Esophagus muscularis mucosa (tissue), 4 donors: ENCODE measurements at regions not wholly inside any gene's neighbourhood (a gene's known extent, or its start where the extent isn't known, plus 50 kb on each side); places are given as distances from the start of the nearest gene placed in this dataset.

Experiments used
- DNase-seq: peaks from one replicate; pipeline ENCODE4 v3.0.0-alpha.2; 2017; ENCODE audit errors: extremely low spot score
- H3K27ac ChIP-seq, 4 donors: fragments of 200-600 bp; sonication (generic); replicated peaks in 1 of 4; 1 replicate in 3 of 4; 2 replicates in 1 of 4; pipeline ENCODE4 v1.5.1; 2016 to 2019; ENCODE audit warnings: mild to moderate bottlenecking in 1 of 4
- H3K27me3 ChIP-seq, 4 donors: fragments of 200-600 bp; sonication (generic); one replicate each; pipeline versions ENCODE4 v1.5.1 to v1.6.0; 2016 to 2019
- H3K36me3 ChIP-seq, 4 donors: fragments of 200-600 bp; sonication (generic); one replicate each; pipeline ENCODE4 v1.5.1; 2016 to 2019
- H3K4me1 ChIP-seq, 4 donors: fragments of 200-600 bp; sonication (generic); one replicate each; pipeline ENCODE4 v1.5.1; 2016 to 2019
- H3K4me3 ChIP-seq, 4 donors: fragments of 200-600 bp; sonication (generic); 1 replicate in 2 of 4; 2 replicates in 2 of 4; pipeline ENCODE4 v1.5.1; 2016 to 2019; ENCODE audit warnings: mild to moderate bottlenecking in 4 of 4, moderate library complexity in 1 of 4
- H3K9me3 ChIP-seq, 4 donors: fragments of 200-600 bp; sonication (generic); 1 replicate in 3 of 4; 2 replicates in 1 of 4; pipeline ENCODE4 v1.5.1; 2016 to 2019
- EP300 ChIP-seq: sonication (generic); formaldehyde crosslinking; IDR thresholded peaks from one replicate; pipeline ENCODE4 v1.6.1; 2017; ENCODE audit warnings: antibody characterized with exemption
- POLR2A ChIP-seq: fragments of 450-650 bp; IDR thresholded peaks from one replicate; pipeline ENCODE4 v1.6.1; 2017; ENCODE audit warnings: antibody characterized with exemption, moderate library complexity, mild to moderate bottlenecking, low read depth
- POLR2AphosphoS5 ChIP-seq, 2 donors: sonication (generic); formaldehyde crosslinking; IDR thresholded peaks; one replicate each; pipeline ENCODE4 v1.6.1; 2017; ENCODE audit warnings: antibody characterized with exemption in 2 of 2
- WGBS: methylation state at CpG from one replicate; pipeline ENCODE4 v1.1.5; 2018; 5-methylcytosine and 5-hydroxymethylcytosine counted together
- intact Hi-C: fragments of 100-400 bp; cut with DNase I; formaldehyde crosslinking; loops from one replicate; pipeline ENCODE4 v1.15.1; 2023
- TF ChIP-seq, protein P1 (sequence below), 3 experiments: fragments of 200-600 bp in 2 of 3; fragments of 450-650 bp in 1 of 3; sonication (generic) in 2 of 3; IDR thresholded peaks; one replicate each; pipeline ENCODE4 v1.5.1; 2017 to 2019; ENCODE audit warnings: antibody characterized with exemption in 3 of 3, mild to moderate bottlenecking in 2 of 3, moderate library complexity in 1 of 3

- Histone ChIP-seq H3K4me3 (no peak overlapping the region), H3K9me3 (no peaks in the 10 kb centered on the region), H3K4me1 (no peaks in the 10 kb centered on the region), H3K36me3 (no peaks in the 10 kb centered on the region), H3K27me3 (peaks cover 0 to 5% (median 0%) of the 10 kb centered on the region in 4 donors), H3K27ac (no peak overlapping the region)
- no peak for TF ChIP-seq POLR2AphosphoS5 (IDR thresholded peaks at IDR 0.05)
- TF ChIP-seq POLR2A, result no peak
- TF ChIP-seq EP300, result no peak
- TF ChIP-seq, protein P1, sequence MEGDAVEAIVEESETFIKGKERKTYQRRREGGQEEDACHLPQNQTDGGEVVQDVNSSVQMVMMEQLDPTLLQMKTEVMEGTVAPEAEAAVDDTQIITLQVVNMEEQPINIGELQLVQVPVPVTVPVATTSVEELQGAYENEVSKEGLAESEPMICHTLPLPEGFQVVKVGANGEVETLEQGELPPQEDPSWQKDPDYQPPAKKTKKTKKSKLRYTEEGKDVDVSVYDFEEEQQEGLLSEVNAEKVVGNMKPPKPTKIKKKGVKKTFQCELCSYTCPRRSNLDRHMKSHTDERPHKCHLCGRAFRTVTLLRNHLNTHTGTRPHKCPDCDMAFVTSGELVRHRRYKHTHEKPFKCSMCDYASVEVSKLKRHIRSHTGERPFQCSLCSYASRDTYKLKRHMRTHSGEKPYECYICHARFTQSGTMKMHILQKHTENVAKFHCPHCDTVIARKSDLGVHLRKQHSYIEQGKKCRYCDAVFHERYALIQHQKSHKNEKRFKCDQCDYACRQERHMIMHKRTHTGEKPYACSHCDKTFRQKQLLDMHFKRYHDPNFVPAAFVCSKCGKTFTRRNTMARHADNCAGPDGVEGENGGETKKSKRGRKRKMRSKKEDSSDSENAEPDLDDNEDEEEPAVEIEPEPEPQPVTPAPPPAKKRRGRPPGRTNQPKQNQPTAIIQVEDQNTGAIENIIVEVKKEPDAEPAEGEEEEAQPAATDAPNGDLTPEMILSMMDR (IDR thresholded peaks at IDR 0.05), result no peak
- intact Hi-C loops, result no loop called here
- WGBS, result 84% methylated on average over 7 of the region's 7 CpGs
- DNase-seq, result no peak
These were observed 315.5 kb upstream of the OR4E1 start for GRCh38 chr14:21989090-21989489.

DNA sequence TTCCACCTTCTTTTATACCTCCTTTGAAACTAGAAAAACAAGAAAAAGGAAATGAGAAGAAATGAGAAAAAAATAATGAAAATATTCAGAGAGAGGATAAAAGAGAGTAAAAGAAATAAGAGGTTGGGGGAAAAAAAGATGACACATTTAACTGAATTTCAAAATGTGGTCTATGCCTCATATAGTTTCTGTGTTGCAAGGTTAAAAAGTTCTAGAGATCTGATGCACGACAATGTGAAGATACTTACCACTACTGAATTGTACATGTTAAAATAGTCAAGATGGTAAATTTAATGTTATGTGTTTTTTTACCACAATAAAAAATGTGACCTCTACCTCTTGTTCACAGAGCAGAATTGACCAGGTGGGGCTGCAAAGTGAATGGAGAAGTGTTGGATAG lies 314.8 kb upstream of the OR4E1 start:
- Histone ChIP-seq H3K27me3 (peaks cover 0 to 5% (median 0%) of the 10 kb centered on the region in 4 donors), H3K27ac (no peak overlapping the region), H3K4me3 (no peak overlapping the region), H3K9me3 (no peaks in the 10 kb centered on the region), H3K4me1 (no peaks in the 10 kb centered on the region), H3K36me3 (no peaks in the 10 kb centered on the region)
- no peak for DNase-seq
- no peak for TF ChIP-seq EP300
- no peak for TF ChIP-seq POLR2AphosphoS5 (IDR thresholded peaks at IDR 0.05)
- no peak for TF ChIP-seq POLR2A
- WGBS, result 77% methylated on average over 1 of the region's 1 CpG
- intact Hi-C loops, result no loop called here

- TF ChIP-seq, protein P1 (IDR thresholded peaks at IDR 0.05), result peak in 2 of 3 experiments; percentile 13 to 37
- no peak for TF ChIP-seq EP300
These were observed 314.3 kb upstream of the OR4E1 start for GRCh38 chr14:21987937-21988336.

DNA sequence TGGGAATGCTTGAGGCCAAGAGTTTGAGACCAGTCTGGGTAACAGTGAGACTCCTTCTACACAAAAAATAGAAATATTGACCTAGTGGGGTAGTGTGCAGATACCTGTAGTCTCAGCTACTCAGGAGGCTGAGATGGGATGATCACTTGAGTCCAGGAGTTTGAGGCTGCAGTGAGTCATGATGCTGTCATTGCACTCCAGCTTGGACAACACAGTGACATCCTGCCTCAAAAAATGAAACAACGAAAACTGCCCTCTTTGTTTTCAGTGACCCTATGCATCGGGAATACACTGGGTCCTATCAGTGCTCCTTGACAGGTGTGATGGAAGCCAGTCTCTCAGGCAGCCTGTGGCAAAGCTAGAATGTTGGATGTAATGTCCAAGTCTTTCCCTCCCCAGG lies 311.5 kb upstream of the OR4E1 start:
- no peaks in the 10 kb centered on the region for H3K27me3 ChIP-seq
- intact Hi-C loops, result no loop called here
- TF ChIP-seq, protein P1 (IDR thresholded peaks at IDR 0.05), result no peak
- TF ChIP-seq EP300 (no peak), POLR2AphosphoS5 (IDR thresholded peaks at IDR 0.05) (no peak), POLR2A (no peak)
- no peak overlapping the region for H3K27ac ChIP-seq
- H3K9me3 ChIP-seq, result peaks cover 0 to 4% (median 0%) of the 10 kb centered on the region in 4 donors
- no peak overlapping the region for H3K4me3 ChIP-seq
- no peaks in the 10 kb centered on the region for H3K36me3 ChIP-seq
- no peaks in the 10 kb centered on the region for H3K4me1 ChIP-seq
- WGBS, result 40% methylated on average over 2 of the region's 2 CpGs
- DNase-seq, result no peak

More at GRCh38 chr14:21987937-21988336, 314.3 kb upstream of the OR4E1 start:
- no peak overlapping the region for H3K4me3 ChIP-seq
- WGBS, result 39% methylated on average over 3 of the region's 3 CpGs
- intact Hi-C loops, result no loop called here
- no peaks in the 10 kb centered on the region for H3K36me3 ChIP-seq
- no peak overlapping the region for H3K27ac ChIP-seq
- no peaks in the 10 kb centered on the region for H3K9me3 ChIP-seq
- no peak for DNase-seq
- H3K27me3 ChIP-seq, result peaks cover 0 to 5% (median 0%) of the 10 kb centered on the region in 4 donors
- H3K4me1 ChIP-seq, result no peaks in the 10 kb centered on the region

- Histone ChIP-seq H3K36me3 (no peaks in the 10 kb centered on the region), H3K27me3 (peaks cover 0 to 5% (median 0%) of the 10 kb centered on the region in 4 donors), H3K4me3 (no peak overlapping the region), H3K27ac (no peak overlapping the region), H3K9me3 (peaks cover 0 to 4% (median 0%) of the 10 kb centered on the region in 4 donors), H3K4me1 (no peaks in the 10 kb centered on the region)
- 72% methylated on average over 4 of the region's 5 CpGs for WGBS
- TF ChIP-seq EP300 (no peak), POLR2A (no peak), POLR2AphosphoS5 (IDR thresholded peaks at IDR 0.05) (no peak)
- TF ChIP-seq, protein P1 (IDR thresholded peaks at IDR 0.05), result no peak
- DNase-seq, result no peak
- intact Hi-C loops, result no loop called here
These were observed 305.3 kb upstream of the OR4E1 start for GRCh38 chr14:21978999-21979314.
